GM18520 (cell line): ENCODE measurements at regions not wholly inside any gene's neighbourhood (a gene's known extent, or its start where the extent isn't known, plus 50 kb on each side); places are given as distances from the start of the nearest gene placed in this dataset.
"Not testable (repeated sequence)": the region's sequence is repeated elsewhere in the genome, so short reads cannot be mapped to it uniquely, and the experiment has no call there.

ENCODE experiments used
- ATAC-seq: cut with Tn5 transposase; IDR thresholded peaks from one replicate; pipeline ENCODE4 v1.9.1; 2021; ENCODE audit not compliant: unreplicated experiment

- no peak for ATAC-seq
Observed at GRCh38 chr4:131526686-131527085, 1622.4 kb upstream of the PCDH10 start.

GRCh38 chr4:131531087-131531486, 1618.0 kb upstream of the PCDH10 start:
- ATAC-seq, result no peak

- ATAC-seq, result no peak
Observed at GRCh38 chr4:131534944-131535645, 1614.0 kb upstream of the PCDH10 start.

- ATAC-seq, result no peak
Observed at GRCh38 chr4:131540256-131540655, 1608.8 kb upstream of the PCDH10 start.

- ATAC-seq, result no peak
Observed at GRCh38 chr4:131547506-131547981, 1601.5 kb upstream of the PCDH10 start.

GRCh38 chr4:131551306-131551705, 1597.8 kb upstream of the PCDH10 start:
- ATAC-seq, result no peak

GRCh38 chr4:131566026-131566425, 1583.1 kb upstream of the PCDH10 start:
- no peak for ATAC-seq

GRCh38 chr4:131584587-131584986, 1564.5 kb upstream of the PCDH10 start:
- ATAC-seq, result no peak

GRCh38 chr4:131595140-131595539, 1554.0 kb upstream of the PCDH10 start:
- no peak for ATAC-seq

- ATAC-seq, result no peak
Observed at GRCh38 chr4:131603705-131604104, 1545.4 kb upstream of the PCDH10 start.

GRCh38 chr4:131609039-131609438, 1540.1 kb upstream of the PCDH10 start:
- ATAC-seq, result no peak

GRCh38 chr4:131610517-131610916, 1538.6 kb upstream of the PCDH10 start:
- ATAC-seq, result not testable (repeated sequence)

- ATAC-seq, result no peak
Observed at GRCh38 chr4:131613086-131613823, 1535.8 kb upstream of the PCDH10 start.

- ATAC-seq, result peak; percentile 96
Observed at GRCh38 chr4:131613824-131614216, 1535.3 kb upstream of the PCDH10 start.

GRCh38 chr4:131632877-131633276, 1516.2 kb upstream of the PCDH10 start:
- no peak for ATAC-seq

GRCh38 chr4:131635191-131635590, 1513.9 kb upstream of the PCDH10 start:
- no peak for ATAC-seq

- ATAC-seq, result no peak
Observed at GRCh38 chr4:131638781-131639180, 1510.3 kb upstream of the PCDH10 start.

- ATAC-seq, result no peak
Observed at GRCh38 chr4:131644619-131645018, 1504.5 kb upstream of the PCDH10 start.

- no peak for ATAC-seq
Observed at GRCh38 chr4:131649227-131649626, 1499.9 kb upstream of the PCDH10 start.

- no peak for ATAC-seq
Observed at GRCh38 chr4:131650951-131651350, 1498.1 kb upstream of the PCDH10 start.

- not testable (repeated sequence) for ATAC-seq
Observed at GRCh38 chr4:131683314-131683713, 1465.8 kb upstream of the PCDH10 start.

GRCh38 chr4:131721883-131722282, 1427.2 kb upstream of the PCDH10 start:
- ATAC-seq, result no peak
